Breast epithelium (tissue), 3 donors: ENCODE measurements at regions not wholly inside any gene's neighbourhood (a gene's known extent, or its start where the extent isn't known, plus 50 kb on each side); places are given as distances from the start of the nearest gene placed in this dataset.
"Not testable (repeated sequence)": the region's sequence is repeated elsewhere in the genome, so short reads cannot be mapped to it uniquely, and the experiment has no call there.

Experiments used
- POLR2AphosphoS5 ChIP-seq, 3 donors: sonication (generic); formaldehyde crosslinking; IDR thresholded peaks; one replicate each; pipeline ENCODE4 v1.6.1; 2017; ENCODE audit warnings: antibody characterized with exemption in 3 of 3
- TF ChIP-seq, protein P1 (sequence below), 3 donors: fragments of 450-650 bp; IDR thresholded peaks; one replicate each; pipeline ENCODE4 v1.5.1; 2016 to 2017; ENCODE audit warnings: antibody characterized with exemption in 3 of 3, mild to moderate bottlenecking in 3 of 3, moderate library complexity in 3 of 3

GRCh38 chr1:219545756-219546155 is 67.1 kb downstream of the ZC3H11B start:
- not testable (repeated sequence) for TF ChIP-seq POLR2AphosphoS5 (IDR thresholded peaks at IDR 0.05)
- TF ChIP-seq, protein P1, sequence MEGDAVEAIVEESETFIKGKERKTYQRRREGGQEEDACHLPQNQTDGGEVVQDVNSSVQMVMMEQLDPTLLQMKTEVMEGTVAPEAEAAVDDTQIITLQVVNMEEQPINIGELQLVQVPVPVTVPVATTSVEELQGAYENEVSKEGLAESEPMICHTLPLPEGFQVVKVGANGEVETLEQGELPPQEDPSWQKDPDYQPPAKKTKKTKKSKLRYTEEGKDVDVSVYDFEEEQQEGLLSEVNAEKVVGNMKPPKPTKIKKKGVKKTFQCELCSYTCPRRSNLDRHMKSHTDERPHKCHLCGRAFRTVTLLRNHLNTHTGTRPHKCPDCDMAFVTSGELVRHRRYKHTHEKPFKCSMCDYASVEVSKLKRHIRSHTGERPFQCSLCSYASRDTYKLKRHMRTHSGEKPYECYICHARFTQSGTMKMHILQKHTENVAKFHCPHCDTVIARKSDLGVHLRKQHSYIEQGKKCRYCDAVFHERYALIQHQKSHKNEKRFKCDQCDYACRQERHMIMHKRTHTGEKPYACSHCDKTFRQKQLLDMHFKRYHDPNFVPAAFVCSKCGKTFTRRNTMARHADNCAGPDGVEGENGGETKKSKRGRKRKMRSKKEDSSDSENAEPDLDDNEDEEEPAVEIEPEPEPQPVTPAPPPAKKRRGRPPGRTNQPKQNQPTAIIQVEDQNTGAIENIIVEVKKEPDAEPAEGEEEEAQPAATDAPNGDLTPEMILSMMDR (IDR thresholded peaks at IDR 0.05), result not testable (repeated sequence)
